SK-N-SH treated with all-trans-retinoic acid at 6 μM for 48 hours (cell line): ENCODE measurements at regions not wholly inside any gene's neighbourhood (a gene's known extent, or its start where the extent isn't known, plus 50 kb on each side); places are given as distances from the start of the nearest gene placed in this dataset.

Experiments used
- ATAC-seq: fragments of 200-7000 bp; cut with Tn5 transposase; 3 replicates; pipeline ENCODE4 v1.9.1; 2020; ENCODE audit warnings: mild to moderate bottlenecking, moderate library complexity
- ARNTL ChIP-seq: fragments of 450-650 bp; formaldehyde crosslinking; IDR thresholded peaks from 2 replicates; pipeline ENCODE4 v1.5.0; 2020; ENCODE audit warnings: low read depth, mild to moderate bottlenecking, moderate library complexity, borderline replicate concordance
- CSDC2 ChIP-seq: fragments of 250-450 bp; sonication (Bioruptor Pico); IDR thresholded peaks from 2 replicates; pipeline ENCODE4 v1.5.0; 2020; ENCODE audit warnings: mild to moderate bottlenecking, moderate library complexity
- ESRRG ChIP-seq: fragments of 250-450 bp; sonication (Bioruptor Pico); IDR thresholded peaks from 2 replicates; pipeline ENCODE4 v1.6.1; 2021; ENCODE audit warnings: mild to moderate bottlenecking
- GLIS3 ChIP-seq: fragments of 250-450 bp; sonication (Bioruptor Pico); IDR thresholded peaks from 2 replicates; pipeline ENCODE4 v1.5.0; 2020; ENCODE audit warnings: mild to moderate bottlenecking, moderate library complexity
- ISL1 ChIP-seq: fragments of 250-450 bp; sonication (Bioruptor Pico); IDR thresholded peaks from 2 replicates; pipeline ENCODE4 v2.1.2; 2022; ENCODE audit warnings: mild to moderate bottlenecking, moderate library complexity
- OSR1 ChIP-seq: fragments of 250-450 bp; sonication (Bioruptor Pico); IDR thresholded peaks from 2 replicates; pipeline ENCODE4 v1.8.0; 2022; ENCODE audit warnings: moderate library complexity, mild to moderate bottlenecking, inconsistent platforms
- PPARA ChIP-seq: fragments of 250-450 bp; sonication (Bioruptor Pico); IDR thresholded peaks from 2 replicates; pipeline ENCODE4 v1.5.0; 2020; ENCODE audit warnings: mild to moderate bottlenecking, borderline replicate concordance
- RARB ChIP-seq: fragments of 250-450 bp; sonication (Bioruptor Pico); IDR thresholded peaks from 2 replicates; pipeline ENCODE4 v1.8.0; 2021; ENCODE audit warnings: mild to moderate bottlenecking, moderate library complexity
- SNAI2 ChIP-seq: fragments of 250-450 bp; sonication (Bioruptor Pico); IDR thresholded peaks from 2 replicates; pipeline ENCODE4 v1.5.0; 2020; ENCODE audit warnings: mild to moderate bottlenecking, moderate library complexity
- TCF4 ChIP-seq: fragments of 250-450 bp; sonication (Bioruptor Pico); IDR thresholded peaks from 2 replicates; pipeline ENCODE4 v1.8.0; 2021; ENCODE audit warnings: mild to moderate bottlenecking, moderate library complexity, borderline replicate concordance
- TOX ChIP-seq: fragments of 250-450 bp; sonication (Bioruptor Pico); IDR thresholded peaks from 2 replicates; pipeline ENCODE4 v1.8.0; 2021; ENCODE audit warnings: mild to moderate bottlenecking, moderate library complexity, borderline replicate concordance
- ZC3H10 ChIP-seq: fragments of 250-450 bp; sonication (Bioruptor Pico); IDR thresholded peaks from 2 replicates; pipeline ENCODE4 v1.5.1; 2021; ENCODE audit warnings: mild to moderate bottlenecking, moderate library complexity
- ZFP3 ChIP-seq: fragments of 250-450 bp; sonication (Bioruptor Pico); IDR thresholded peaks from 2 replicates; pipeline ENCODE4 v1.5.0; 2020; ENCODE audit warnings: mild to moderate bottlenecking, moderate library complexity
- ZFP30 ChIP-seq: fragments of 450-650 bp; formaldehyde crosslinking; IDR thresholded peaks from 2 replicates; pipeline ENCODE4 v1.5.0; 2022; ENCODE audit warnings: mild to moderate bottlenecking, moderate library complexity
- ZNF565 ChIP-seq: fragments of 450-650 bp; formaldehyde crosslinking; conservative IDR thresholded peaks from 2 replicates; pipeline ENCODE4 v1.5.0; 2020; ENCODE audit warnings: low read depth, mild to moderate bottlenecking, moderate library complexity
- ZNF70 ChIP-seq: fragments of 450-650 bp; formaldehyde crosslinking; IDR thresholded peaks from 2 replicates; pipeline ENCODE4 v1.5.0; 2020; ENCODE audit warnings: mild to moderate bottlenecking, moderate library complexity
- ZNF8 ChIP-seq: fragments of 450-650 bp; formaldehyde crosslinking; IDR thresholded peaks from 2 replicates; pipeline ENCODE4 v1.5.0; 2020; ENCODE audit warnings: mild to moderate bottlenecking, moderate library complexity
- TF ChIP-seq, protein P1 (sequence below): fragments of 250-450 bp; sonication (Bioruptor Pico); IDR thresholded peaks from 2 replicates; pipeline ENCODE4 v1.5.1; 2021; ENCODE audit warnings: mild to moderate bottlenecking, moderate library complexity
- TF ChIP-seq, protein P2 (sequence below): fragments of 250-450 bp; sonication (Bioruptor Pico); IDR thresholded peaks from 2 replicates; pipeline ENCODE4 v1.8.0; 2021; ENCODE audit warnings: low read depth, mild to moderate bottlenecking, moderate library complexity, borderline replicate concordance
- TF ChIP-seq, protein P3 (sequence below): fragments of 250-450 bp; sonication (Bioruptor Pico); IDR thresholded peaks from 2 replicates; pipeline ENCODE4 v1.8.0; 2020; ENCODE audit warnings: mild to moderate bottlenecking, moderate library complexity, borderline replicate concordance
- TF ChIP-seq, protein P4 (sequence below): fragments of 250-450 bp; sonication (Bioruptor Pico); IDR thresholded peaks from 2 replicates; pipeline ENCODE4 v1.5.1; 2020; ENCODE audit warnings: low read depth, mild to moderate bottlenecking, moderate library complexity
- TF ChIP-seq, protein P5 (sequence below): fragments of 250-450 bp; sonication (Bioruptor Pico); IDR thresholded peaks from 2 replicates; pipeline ENCODE4 v1.5.0; 2020; ENCODE audit warnings: mild to moderate bottlenecking, moderate library complexity

DNA sequence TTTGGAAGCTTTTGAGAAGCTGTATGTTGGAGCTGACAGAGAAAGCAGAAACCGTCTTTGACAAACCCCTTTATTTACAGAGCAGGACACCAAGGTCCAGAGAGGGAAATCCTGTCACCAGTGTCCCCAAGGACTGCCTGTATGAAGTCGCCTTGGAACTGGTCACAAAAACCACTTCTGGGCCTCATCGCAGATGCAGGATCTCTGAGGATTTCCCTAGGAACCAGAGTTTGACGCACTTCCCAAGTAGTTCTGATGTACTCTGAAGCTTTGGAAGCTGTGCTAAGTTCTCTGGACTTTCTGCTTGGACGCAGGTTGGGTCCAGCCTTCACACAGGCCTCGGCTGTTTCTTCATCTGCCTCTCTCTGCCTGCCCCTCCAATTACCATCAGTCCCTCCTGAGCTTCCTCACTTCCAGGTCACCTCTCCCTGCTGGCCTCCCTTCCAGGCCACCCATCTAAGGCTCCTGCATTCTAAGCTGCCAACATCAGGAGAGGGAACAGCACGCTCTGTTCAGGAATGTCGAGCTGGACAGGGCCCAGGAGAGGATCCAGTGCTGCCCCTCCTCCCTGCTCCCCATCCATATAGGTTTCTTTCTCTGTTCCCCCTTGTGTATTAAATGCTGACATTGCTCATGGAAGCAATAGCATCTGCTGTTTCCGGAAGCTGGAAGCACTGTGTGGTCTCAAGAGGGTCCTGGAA is 270.8 kb downstream of the OPA1 start:
- ATAC-seq, result peak; percentile 40; the same call in 2 of the 3 replicates

DNA sequence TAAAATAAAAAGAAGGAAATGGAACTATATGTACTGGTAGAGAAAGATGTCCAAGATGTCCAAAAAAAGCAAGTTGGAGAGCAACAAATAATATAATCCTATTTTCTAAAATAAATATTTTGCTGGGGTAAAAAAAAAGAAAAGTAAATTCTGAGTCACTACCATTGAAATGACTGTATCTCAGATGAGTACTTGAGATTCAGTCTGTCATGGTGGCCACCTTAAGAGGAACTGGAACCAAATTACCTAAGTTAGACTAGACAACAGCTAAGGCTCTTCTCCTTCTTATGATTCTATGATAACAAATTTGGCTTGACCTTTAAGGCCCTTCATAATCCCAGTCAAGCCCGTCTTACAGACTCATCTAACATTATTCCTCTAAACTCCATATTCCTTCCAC is 270.6 kb upstream of the HES1 start:
- no peak for ATAC-seq
- TF ChIP-seq ZFP30 (no peak), ZNF8 (CRISPR knock-in tag) (no peak), ZFP3 (no peak), TOX (no peak)

More for the DNA sequence above, 270.8 kb downstream of the OPA1 start:
- no peak for TF ChIP-seq ARNTL (CRISPR knock-in tag)
- TF ChIP-seq, protein P1, sequence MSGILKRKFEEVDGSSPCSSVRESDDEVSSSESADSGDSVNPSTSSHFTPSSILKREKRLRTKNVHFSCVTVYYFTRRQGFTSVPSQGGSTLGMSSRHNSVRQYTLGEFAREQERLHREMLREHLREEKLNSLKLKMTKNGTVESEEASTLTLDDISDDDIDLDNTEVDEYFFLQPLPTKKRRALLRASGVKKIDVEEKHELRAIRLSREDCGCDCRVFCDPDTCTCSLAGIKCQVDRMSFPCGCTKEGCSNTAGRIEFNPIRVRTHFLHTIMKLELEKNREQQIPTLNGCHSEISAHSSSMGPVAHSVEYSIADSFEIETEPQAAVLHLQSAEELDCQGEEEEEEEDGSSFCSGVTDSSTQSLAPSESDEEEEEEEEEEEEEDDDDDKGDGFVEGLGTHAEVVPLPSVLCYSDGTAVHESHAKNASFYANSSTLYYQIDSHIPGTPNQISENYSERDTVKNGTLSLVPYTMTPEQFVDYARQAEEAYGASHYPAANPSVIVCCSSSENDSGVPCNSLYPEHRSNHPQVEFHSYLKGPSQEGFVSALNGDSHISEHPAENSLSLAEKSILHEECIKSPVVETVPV (CRISPR knock-in tag), result no peak
- no peak for TF ChIP-seq ZFP30
- no peak for TF ChIP-seq SNAI2 (CRISPR knock-in tag)
- TF ChIP-seq, protein P2, sequence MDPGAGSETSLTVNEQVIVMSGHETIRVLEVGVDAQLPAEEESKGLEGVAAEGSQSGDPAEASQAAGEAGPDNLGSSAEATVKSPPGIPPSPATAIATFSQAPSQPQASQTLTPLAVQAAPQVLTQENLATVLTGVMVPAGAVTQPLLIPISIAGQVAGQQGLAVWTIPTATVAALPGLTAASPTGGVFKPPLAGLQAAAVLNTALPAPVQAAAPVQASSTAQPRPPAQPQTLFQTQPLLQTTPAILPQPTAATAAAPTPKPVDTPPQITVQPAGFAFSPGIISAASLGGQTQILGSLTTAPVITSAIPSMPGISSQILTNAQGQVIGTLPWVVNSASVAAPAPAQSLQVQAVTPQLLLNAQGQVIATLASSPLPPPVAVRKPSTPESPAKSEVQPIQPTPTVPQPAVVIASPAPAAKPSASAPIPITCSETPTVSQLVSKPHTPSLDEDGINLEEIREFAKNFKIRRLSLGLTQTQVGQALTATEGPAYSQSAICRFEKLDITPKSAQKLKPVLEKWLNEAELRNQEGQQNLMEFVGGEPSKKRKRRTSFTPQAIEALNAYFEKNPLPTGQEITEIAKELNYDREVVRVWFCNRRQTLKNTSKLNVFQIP (CRISPR knock-in tag), result no peak
- TF ChIP-seq ZC3H10 (CRISPR knock-in tag), result no peak
- TF ChIP-seq ISL1 (CRISPR knock-in tag), result no peak
- TF ChIP-seq ZNF70 (CRISPR knock-in tag), result no peak
- no peak for TF ChIP-seq RARB (CRISPR knock-in tag)
- TF ChIP-seq, protein P3, sequence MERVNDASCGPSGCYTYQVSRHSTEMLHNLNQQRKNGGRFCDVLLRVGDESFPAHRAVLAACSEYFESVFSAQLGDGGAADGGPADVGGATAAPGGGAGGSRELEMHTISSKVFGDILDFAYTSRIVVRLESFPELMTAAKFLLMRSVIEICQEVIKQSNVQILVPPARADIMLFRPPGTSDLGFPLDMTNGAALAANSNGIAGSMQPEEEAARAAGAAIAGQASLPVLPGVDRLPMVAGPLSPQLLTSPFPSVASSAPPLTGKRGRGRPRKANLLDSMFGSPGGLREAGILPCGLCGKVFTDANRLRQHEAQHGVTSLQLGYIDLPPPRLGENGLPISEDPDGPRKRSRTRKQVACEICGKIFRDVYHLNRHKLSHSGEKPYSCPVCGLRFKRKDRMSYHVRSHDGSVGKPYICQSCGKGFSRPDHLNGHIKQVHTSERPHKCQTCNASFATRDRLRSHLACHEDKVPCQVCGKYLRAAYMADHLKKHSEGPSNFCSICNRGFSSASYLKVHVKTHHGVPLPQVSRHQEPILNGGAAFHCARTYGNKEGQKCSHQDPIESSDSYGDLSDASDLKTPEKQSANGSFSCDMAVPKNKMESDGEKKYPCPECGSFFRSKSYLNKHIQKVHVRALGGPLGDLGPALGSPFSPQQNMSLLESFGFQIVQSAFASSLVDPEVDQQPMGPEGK (CRISPR knock-in tag), result no peak
- TF ChIP-seq ZNF8 (CRISPR knock-in tag), result no peak
- TF ChIP-seq OSR1 (CRISPR knock-in tag), result no peak
- TF ChIP-seq, protein P4, sequence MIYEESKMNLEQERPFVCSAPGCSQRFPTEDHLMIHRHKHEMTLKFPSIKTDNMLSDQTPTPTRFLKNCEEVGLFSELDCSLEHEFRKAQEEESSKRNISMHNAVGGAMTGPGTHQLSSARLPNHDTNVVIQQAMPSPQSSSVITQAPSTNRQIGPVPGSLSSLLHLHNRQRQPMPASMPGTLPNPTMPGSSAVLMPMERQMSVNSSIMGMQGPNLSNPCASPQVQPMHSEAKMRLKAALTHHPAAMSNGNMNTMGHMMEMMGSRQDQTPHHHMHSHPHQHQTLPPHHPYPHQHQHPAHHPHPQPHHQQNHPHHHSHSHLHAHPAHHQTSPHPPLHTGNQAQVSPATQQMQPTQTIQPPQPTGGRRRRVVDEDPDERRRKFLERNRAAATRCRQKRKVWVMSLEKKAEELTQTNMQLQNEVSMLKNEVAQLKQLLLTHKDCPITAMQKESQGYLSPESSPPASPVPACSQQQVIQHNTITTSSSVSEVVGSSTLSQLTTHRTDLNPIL, result no peak
- TF ChIP-seq GLIS3 (CRISPR knock-in tag), result no peak
- no peak for TF ChIP-seq PPARA (CRISPR knock-in tag)
- no peak for TF ChIP-seq ZNF565 (CRISPR knock-in tag)
- no peak for TF ChIP-seq TCF4
- no peak for TF ChIP-seq CSDC2 (CRISPR knock-in tag)
- TF ChIP-seq, all 23 proteins: peak for 0

DNA sequence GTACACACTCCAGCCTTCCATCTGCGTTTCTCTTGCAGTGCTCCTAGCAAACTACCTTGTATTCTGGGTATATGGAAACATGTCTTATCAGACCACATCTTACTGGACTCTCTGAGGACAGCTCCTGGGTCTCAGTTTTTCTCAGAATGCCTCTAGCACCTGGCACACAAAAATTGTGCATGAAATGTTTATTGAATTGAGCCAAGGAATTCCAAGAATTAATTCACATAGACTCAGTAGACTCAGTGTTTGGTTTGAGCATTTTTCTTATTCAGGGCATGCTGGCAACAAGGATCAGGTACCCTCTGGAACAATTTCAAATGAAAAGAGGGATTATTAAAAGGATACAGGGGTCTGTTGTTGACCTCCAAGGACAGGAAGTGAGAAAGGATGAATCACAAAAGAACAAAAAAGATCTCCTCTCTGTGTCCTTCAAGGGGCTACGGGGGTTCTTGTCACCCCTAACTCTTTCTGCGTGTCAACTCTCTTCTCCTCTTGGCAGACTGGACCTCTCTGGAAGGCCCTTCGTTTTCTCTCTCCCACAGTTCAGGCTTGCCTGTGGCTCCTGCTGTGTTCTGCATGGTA is 270.0 kb upstream of the HES1 start:
- ATAC-seq, result no peak
- TF ChIP-seq ISL1 (CRISPR knock-in tag) (no peak), ZFP3 (no peak), CSDC2 (CRISPR knock-in tag) (no peak), ESRRG (CRISPR knock-in tag) (no peak), PPARA (CRISPR knock-in tag) (no peak), SNAI2 (CRISPR knock-in tag) (no peak), RARB (CRISPR knock-in tag) (no peak), ARNTL (CRISPR knock-in tag) (no peak)
- TF ChIP-seq, protein P1 (CRISPR knock-in tag), result no peak
- TF ChIP-seq, protein P5, sequence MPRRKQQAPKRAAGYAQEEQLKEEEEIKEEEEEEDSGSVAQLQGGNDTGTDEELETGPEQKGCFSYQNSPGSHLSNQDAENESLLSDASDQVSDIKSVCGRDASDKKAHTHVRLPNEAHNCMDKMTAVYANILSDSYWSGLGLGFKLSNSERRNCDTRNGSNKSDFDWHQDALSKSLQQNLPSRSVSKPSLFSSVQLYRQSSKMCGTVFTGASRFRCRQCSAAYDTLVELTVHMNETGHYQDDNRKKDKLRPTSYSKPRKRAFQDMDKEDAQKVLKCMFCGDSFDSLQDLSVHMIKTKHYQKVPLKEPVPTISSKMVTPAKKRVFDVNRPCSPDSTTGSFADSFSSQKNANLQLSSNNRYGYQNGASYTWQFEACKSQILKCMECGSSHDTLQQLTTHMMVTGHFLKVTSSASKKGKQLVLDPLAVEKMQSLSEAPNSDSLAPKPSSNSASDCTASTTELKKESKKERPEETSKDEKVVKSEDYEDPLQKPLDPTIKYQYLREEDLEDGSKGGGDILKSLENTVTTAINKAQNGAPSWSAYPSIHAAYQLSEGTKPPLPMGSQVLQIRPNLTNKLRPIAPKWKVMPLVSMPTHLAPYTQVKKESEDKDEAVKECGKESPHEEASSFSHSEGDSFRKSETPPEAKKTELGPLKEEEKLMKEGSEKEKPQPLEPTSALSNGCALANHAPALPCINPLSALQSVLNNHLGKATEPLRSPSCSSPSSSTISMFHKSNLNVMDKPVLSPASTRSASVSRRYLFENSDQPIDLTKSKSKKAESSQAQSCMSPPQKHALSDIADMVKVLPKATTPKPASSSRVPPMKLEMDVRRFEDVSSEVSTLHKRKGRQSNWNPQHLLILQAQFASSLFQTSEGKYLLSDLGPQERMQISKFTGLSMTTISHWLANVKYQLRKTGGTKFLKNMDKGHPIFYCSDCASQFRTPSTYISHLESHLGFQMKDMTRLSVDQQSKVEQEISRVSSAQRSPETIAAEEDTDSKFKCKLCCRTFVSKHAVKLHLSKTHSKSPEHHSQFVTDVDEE (CRISPR knock-in tag), result no peak
- TF ChIP-seq, protein P4, result no peak
